ENCODE measurements at regions not wholly inside any gene's neighbourhood (a gene's known extent, or its start where the extent isn't known, plus 50 kb on each side); places are given as distances from the start of the nearest gene placed in this dataset.

DNA sequence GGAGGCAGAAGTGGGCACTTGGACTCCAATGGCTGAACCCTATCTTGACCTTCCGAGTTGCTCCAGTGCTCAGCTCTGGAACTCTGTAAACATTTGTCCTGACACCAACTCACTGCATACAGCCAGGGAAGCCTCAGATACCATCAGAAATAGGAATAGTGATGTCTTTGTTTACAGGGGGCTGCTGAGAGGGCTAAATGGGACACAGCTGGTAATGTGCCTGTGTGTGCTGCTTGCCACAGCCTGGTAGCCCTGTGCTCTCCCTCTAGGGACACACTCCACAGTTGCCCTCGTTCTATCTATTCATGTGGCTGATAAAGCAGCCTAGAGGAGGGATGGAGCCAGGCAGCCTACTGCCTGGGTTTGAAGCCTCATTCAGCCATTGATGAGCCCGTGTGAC is 559.8 kb downstream of the MIAT start:
- DNase-seq (ENCODE audit: insufficient read length, low spot score), result no peak
- no peak for FAIRE-seq
- TF ChIP-seq POLR2A (IDR thresholded peaks at IDR 0.05; ENCODE audit: low read depth, low read length), result no peak

DNA sequence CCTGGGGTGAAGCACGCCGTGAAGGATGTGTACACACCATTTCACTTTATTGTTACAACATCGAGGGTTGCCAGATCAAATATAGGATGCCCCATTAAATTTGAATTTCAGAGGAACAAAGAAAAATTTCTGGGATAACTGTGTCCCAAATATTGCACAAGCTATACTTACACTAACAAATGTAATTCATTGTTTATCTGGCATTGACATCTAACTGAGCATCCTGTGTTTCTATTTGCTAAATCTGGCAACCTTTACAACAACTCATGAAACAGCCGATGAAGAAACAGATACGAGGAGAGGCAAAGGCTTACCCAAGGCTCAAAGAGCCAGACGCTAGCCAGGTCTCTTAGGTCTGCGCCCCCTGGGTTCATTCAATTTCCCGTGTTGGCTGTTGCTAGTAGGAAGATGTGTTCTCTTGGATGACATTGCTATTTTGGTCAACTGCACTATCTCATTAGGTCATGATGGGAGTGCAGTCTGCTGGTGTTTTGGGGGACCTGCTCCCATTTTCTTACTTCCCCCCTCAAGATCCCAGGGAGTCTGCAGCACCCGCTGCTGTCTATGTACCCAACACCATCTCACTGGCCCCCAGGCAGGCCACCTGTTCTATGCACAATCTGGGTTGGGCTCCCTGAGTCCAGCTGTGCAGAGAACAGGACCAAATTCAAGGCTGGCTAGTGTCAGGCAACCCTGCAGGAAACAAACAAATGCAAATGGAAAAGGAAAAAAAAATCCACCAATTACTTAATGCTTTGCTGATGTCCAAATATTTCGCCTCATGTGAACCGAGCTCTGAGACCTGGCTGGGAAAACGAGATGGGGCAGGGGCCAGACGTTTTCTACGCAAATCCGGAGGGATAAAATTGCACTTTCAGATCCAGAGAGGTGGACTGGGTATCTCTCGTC is 560.9 kb downstream of the MIAT start:
- DNase-seq (ENCODE audit: insufficient read length, low spot score), result no peak
- TF ChIP-seq POLR2A (IDR thresholded peaks at IDR 0.05; ENCODE audit: low read depth, low read length), result no peak
- no peak for FAIRE-seq

DNA sequence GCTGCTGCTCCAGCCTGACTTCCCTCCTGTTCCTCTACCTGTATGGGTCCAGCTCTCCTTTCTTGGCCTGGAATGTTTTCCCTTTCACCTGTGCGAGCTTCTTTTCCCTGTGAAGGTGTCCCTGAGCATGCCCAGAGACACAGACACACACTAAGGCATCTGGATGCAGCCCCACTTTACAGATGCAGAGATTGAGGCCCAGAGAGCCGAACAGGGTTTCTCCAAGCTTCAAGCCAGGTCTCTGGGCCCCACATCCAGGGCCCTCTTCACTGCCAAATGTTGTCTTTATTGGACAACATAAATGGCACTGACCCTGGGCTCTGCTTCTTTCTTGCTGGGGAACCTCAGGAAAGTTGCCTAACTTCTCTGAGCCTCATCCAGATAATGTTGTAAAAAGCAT is 561.6 kb downstream of the MIAT start:
- FAIRE-seq (no peak), DNase-seq (ENCODE audit: insufficient read length, low spot score) (no peak)
- no peak for TF ChIP-seq POLR2A (IDR thresholded peaks at IDR 0.05; ENCODE audit: low read depth, low read length)

DNA sequence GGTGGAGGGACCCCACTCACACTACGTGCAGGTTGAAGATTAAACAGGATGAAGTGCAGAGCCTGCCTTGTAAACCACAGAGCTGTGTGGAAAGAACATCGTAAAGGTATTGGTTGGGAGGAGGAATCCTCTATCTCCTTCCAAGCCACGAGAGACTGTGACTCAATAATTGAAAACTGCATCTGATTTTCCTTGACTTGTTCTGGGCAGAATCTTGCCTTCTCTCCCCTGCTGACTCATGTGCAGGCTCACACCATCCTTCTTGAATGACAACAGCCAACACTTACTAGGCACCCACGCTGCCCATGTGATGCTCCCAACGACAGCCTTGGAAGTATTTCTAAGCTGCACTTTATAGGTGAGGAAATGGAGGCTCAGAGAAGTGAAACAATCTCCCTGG is 563.0 kb downstream of the MIAT start:
- no peak for TF ChIP-seq POLR2A (IDR thresholded peaks at IDR 0.05; ENCODE audit: low read depth, low read length)
- FAIRE-seq, result no peak

DNA sequence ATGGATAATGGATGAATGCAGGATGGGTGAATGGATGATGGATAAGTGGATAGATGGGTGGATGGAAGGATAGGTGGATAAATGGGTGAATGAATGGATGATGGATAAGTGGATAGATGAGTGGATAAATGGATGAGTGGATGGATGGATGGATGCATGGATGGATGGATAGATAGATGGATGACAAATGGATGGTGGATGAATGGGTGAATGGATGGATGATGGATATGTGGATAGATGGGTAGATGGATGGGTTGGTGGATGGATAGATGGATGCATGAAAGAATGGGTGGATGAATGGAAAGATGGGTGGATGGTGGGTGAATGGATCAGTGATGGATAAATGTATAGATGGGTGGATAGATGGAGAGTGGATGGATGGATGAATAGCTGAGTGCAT is 564.8 kb downstream of the MIAT start:
- DNase-seq (ENCODE audit: insufficient read length, low spot score), result no peak
- FAIRE-seq, result no peak
- TF ChIP-seq POLR2A (IDR thresholded peaks at IDR 0.05; ENCODE audit: low read depth, low read length), result no peak

More for the DNA sequence above, 563.0 kb downstream of the MIAT start:
- no peak for DNase-seq (ENCODE audit: insufficient read length, low spot score)

- DNase-seq (ENCODE audit: insufficient read length, low spot score), result no peak
- TF ChIP-seq POLR2A (IDR thresholded peaks at IDR 0.05; ENCODE audit: low read depth, low read length), result no peak
- no peak for FAIRE-seq
Observed at GRCh38 chr22:27223317-27224177, 566.2 kb downstream of the MIAT start.

DNA sequence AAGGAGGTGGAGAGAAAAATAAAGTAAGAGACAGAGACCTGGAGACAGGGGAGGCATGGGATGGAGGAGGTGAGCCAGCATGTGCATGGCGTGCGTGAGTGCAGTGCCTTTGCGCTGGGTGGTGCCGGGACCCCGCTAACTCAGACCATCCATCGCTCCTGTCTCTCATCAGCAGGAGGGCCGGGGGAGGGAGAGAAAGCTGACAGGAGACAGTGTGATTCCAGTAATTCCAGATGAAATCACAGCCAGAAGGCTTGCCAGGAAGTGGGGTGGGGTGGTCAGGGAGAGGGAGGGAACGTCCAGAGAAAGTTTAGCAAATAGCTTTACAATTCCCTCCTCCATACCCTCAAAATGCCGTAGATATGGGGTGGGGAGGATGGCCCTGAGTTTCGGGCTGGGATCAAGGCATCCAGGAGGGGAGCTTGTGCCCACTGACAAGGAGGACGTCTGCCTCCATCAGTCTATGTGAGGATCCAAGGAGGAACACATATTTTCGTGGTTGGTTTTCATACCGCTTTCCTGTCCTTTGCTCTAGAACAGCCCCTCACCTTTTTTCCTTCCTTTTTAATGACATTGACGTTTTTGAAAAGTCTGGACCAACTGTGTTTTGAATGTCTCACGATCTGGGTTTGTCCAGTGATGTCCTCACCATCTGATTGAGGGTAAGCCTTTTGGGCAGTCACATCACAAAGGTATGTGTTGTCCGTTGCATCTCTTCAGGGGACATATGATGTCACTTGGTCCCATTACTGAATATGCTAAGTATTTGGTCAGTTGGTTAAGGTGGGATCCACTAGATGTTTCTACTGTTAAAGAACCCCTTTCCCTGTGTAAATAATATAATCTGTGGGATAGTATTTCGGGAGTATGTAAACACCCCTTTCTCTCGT is 567.3 kb downstream of the MIAT start:
- DNase-seq (ENCODE audit: insufficient read length, low spot score) (no peak), FAIRE-seq (no peak)
- TF ChIP-seq POLR2A (IDR thresholded peaks at IDR 0.05; ENCODE audit: low read depth, low read length), result no peak

DNA sequence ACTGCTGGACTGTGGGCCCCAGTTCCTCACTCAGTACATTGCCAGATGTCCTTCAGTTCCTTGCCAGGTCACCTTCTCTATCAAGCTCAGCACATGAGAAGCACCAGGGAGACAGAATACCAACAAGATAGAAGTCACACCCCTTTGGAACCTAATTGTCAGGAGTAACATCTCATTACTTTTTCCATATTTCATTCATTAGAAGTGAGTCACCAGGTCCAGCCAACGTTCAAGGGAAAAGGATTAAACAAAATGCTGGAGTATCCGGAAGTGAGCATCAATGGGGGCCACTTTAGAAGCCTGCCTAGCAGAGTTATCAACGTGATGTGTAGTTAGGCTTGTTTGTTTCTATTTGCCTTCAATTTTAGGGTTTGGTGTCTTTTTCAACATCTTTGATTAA is 569.3 kb downstream of the MIAT start:
- no peak for TF ChIP-seq POLR2A (IDR thresholded peaks at IDR 0.05; ENCODE audit: low read depth, low read length)
- FAIRE-seq, result no peak
- no peak for DNase-seq (ENCODE audit: insufficient read length, low spot score)

DNA sequence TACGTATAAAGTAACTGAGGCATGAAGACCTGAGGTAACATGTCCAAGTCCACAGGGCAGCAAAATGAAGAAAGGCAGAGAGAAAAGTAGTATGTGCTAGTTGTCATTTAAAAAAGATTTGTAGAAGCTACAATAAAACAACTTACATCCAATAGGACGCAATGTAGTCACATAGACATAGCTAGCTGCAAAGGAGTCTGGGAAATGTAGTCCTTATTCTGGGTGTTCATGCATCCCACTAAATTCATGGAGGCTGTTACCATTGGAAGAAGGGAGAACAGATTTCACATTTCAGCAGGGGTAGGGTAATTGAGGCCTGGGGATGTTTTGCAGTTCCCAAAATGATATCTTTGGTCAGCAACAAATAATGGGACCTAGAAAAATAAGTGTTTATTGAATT is 571.4 kb downstream of the MIAT start:
- FAIRE-seq (no peak), DNase-seq (ENCODE audit: insufficient read length, low spot score) (no peak)
- TF ChIP-seq POLR2A (IDR thresholded peaks at IDR 0.05; ENCODE audit: low read depth, low read length), result no peak

- DNase-seq (ENCODE audit: insufficient read length, low spot score) (no peak), FAIRE-seq (no peak)
- TF ChIP-seq POLR2A (IDR thresholded peaks at IDR 0.05; ENCODE audit: low read depth, low read length), result no peak
Observed at GRCh38 chr22:27230189-27230588, 571.4 kb downstream of the MN1 start.

- DNase-seq (ENCODE audit: insufficient read length, low spot score), result no peak
- FAIRE-seq, result no peak
- no peak for TF ChIP-seq POLR2A (IDR thresholded peaks at IDR 0.05; ENCODE audit: low read depth, low read length)
Observed at GRCh38 chr22:27231266-27231665, 570.3 kb downstream of the MN1 start.

- no peak for DNase-seq (ENCODE audit: insufficient read length, low spot score)
- TF ChIP-seq POLR2A (IDR thresholded peaks at IDR 0.05; ENCODE audit: low read depth, low read length), result no peak
- FAIRE-seq, result no peak
Observed at GRCh38 chr22:27232077-27232476, 569.5 kb downstream of the MN1 start.

GRCh38 chr22:27237080-27237741 is 564.3 kb downstream of the MN1 start:
- no peak for TF ChIP-seq POLR2A (IDR thresholded peaks at IDR 0.05; ENCODE audit: low read depth, low read length)

More at GRCh38 chr22:27237080-27237741, 564.3 kb downstream of the MN1 start:
- no peak for FAIRE-seq
- DNase-seq (ENCODE audit: insufficient read length, low spot score), result no peak
